ENCODE measurements at regions not wholly inside any gene's neighbourhood (a gene's known extent, or its start where the extent isn't known, plus 50 kb on each side); places are given as distances from the start of the nearest gene placed in this dataset.

DNA sequence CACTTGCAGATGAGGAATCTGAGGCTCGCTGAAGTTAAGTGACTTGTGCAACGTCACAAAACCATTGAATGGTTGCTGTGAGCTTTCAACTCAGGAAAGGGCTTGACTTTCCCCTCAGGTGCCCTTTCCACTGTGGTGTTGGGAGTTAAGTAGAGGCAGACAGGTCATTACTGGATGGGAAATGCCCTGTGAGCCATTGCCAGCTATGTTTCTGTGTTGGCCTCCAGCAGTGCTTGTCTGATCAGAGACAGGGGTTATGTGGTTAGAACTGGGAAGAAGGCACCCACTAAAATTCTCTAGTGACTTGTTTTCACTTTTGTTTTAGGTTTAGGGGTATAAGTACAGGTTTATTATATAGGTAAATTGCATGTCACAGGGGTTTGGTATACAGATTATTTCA is 96.6 kb downstream of the FDX1 start (continued):
- TF ChIP-seq, protein P1, sequence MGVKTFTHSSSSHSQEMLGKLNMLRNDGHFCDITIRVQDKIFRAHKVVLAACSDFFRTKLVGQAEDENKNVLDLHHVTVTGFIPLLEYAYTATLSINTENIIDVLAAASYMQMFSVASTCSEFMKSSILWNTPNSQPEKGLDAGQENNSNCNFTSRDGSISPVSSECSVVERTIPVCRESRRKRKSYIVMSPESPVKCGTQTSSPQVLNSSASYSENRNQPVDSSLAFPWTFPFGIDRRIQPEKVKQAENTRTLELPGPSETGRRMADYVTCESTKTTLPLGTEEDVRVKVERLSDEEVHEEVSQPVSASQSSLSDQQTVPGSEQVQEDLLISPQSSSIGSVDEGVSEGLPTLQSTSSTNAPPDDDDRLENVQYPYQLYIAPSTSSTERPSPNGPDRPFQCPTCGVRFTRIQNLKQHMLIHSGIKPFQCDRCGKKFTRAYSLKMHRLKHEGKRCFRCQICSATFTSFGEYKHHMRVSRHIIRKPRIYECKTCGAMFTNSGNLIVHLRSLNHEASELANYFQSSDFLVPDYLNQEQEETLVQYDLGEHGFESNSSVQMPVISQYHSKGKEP (tag by site-specific recombination; IDR thresholded peaks at IDR 0.05) = no peak
- TF ChIP-seq ZNF596 (tag by site-specific recombination; IDR thresholded peaks at IDR 0.05) (no peak), ZNF184 (tag by site-specific recombination; IDR thresholded peaks at IDR 0.05) (no peak), OSR2 (tag by site-specific recombination; IDR thresholded peaks at IDR 0.05) (no peak), ZBTB21 (tag by site-specific recombination; IDR thresholded peaks at IDR 0.05) (no peak), ZSCAN23 (tag by site-specific recombination; IDR thresholded peaks at IDR 0.05) (no peak)

Data from HEK293 (cell line).